ENCODE measurements at regions not wholly inside any gene's neighbourhood (a gene's known extent, or its start where the extent isn't known, plus 50 kb on each side); places are given as distances from the start of the nearest gene placed in this dataset.

- Histone ChIP-seq H3K4me1 (peaks cover 3 to 37% (median 29%) of the 10 kb centered on the region in 4 donors), H3K27ac (no peak overlapping the region), H3K4me3 (no peak overlapping the region), H3K36me3 (no peaks in the 10 kb centered on the region), H3K27me3 (no peaks in the 10 kb centered on the region), H3K9me3 (no peaks in the 10 kb centered on the region)
- intact Hi-C loops (cut with DNase I) = loop anchor here (5.0 kb wide), 2 partner anchors 381 to 1974 kb away; partner anchors contain the start of gene DCUN1D4
- no peak for DNase-seq
- TF ChIP-seq POLR2A (IDR thresholded peaks at IDR 0.05) (no peak), CTCF (IDR thresholded peaks at IDR 0.05) (no peak), EP300 (IDR thresholded peaks at IDR 0.05) (no peak), POLR2AphosphoS5 (IDR thresholded peaks at IDR 0.05) (no peak)
- 69 to 80% methylated on average over 10 of the region's 10 CpGs for WGBS, 2 donors
Measured at GRCh38 chr4:53816561-53816960, 225.3 kb upstream of the LNX1 start.

DNA sequence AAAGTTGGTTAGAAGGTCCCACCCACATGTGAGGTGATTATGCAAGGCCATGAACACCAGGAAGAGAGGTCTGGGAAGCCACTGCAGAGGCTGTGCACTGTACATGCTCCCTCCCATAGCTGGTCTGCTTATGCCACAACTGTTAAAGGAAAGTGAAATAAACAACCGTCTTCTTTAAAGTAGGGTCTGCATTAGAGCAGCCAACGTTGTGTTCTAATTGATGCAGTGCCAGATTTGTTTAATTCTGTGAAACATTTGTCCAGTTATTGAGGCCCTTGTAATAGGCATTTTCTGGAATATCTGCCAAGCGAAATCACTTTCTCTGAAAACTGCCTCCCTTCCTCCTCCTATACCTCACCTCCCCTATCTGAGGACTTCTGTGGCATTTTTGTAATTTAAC lies 224.0 kb upstream of the LNX1 start:
- TF ChIP-seq CTCF (IDR thresholded peaks at IDR 0.05) = no peak

GRCh38 chr4:53813998-53814397 lies 222.7 kb upstream of the LNX1 start:
- H3K9me3 ChIP-seq = no peaks in the 10 kb centered on the region

More for the DNA sequence above, 224.0 kb upstream of the LNX1 start:
- DNase-seq = no peak
- Histone ChIP-seq H3K27me3 (no peaks in the 10 kb centered on the region), H3K4me3 (no peak overlapping the region), H3K9me3 (no peaks in the 10 kb centered on the region), H3K36me3 (no peaks in the 10 kb centered on the region), H3K4me1 (peaks cover 3 to 27% (median 22%) of the 10 kb centered on the region in 4 donors), H3K27ac (no peak overlapping the region)
- WGBS, 2 donors = 81 to 86% methylated on average over 3 of the region's 3 CpGs
- intact Hi-C loops (cut with DNase I) = loop anchor here (5.0 kb wide), 2 partner anchors 382 to 1973 kb away; partner anchors contain the start of gene DCUN1D4

GRCh38 chr4:53810643-53811042 lies 219.4 kb upstream of the LNX1 start:
- no peak for TF ChIP-seq CTCF (IDR thresholded peaks at IDR 0.05)
- no peak for TF ChIP-seq POLR2AphosphoS5 (IDR thresholded peaks at IDR 0.05)
- TF ChIP-seq POLR2A (IDR thresholded peaks at IDR 0.05) = no peak
- TF ChIP-seq EP300 (IDR thresholded peaks at IDR 0.05) = no peak
- Histone ChIP-seq H3K4me1 (no peaks in the 10 kb centered on the region), H3K27ac (no peak overlapping the region), H3K27me3 (no peaks in the 10 kb centered on the region), H3K4me3 (no peak overlapping the region), H3K9me3 (no peaks in the 10 kb centered on the region), H3K36me3 (no peaks in the 10 kb centered on the region)
- intact Hi-C loops (cut with DNase I) = no loop called here
- WGBS, 2 donors = 97 to 98% methylated on average over 4 of the region's 4 CpGs
- DNase-seq = no peak

More at GRCh38 chr4:53813998-53814397, 222.7 kb upstream of the LNX1 start:
- WGBS, 2 donors = 91 to 92% methylated on average over 4 of the region's 4 CpGs
- H3K4me1 ChIP-seq = peaks cover 0 to 25% (median 21%) of the 10 kb centered on the region in 4 donors
- intact Hi-C loops (cut with DNase I) = no loop called here
- no peak for DNase-seq
- H3K27me3 ChIP-seq = no peaks in the 10 kb centered on the region
- H3K4me3 ChIP-seq = no peak overlapping the region
- no peak overlapping the region for H3K27ac ChIP-seq
- TF ChIP-seq CTCF (IDR thresholded peaks at IDR 0.05) (no peak), EP300 (IDR thresholded peaks at IDR 0.05) (no peak), POLR2A (IDR thresholded peaks at IDR 0.05) (no peak), POLR2AphosphoS5 (IDR thresholded peaks at IDR 0.05) (no peak)
- H3K36me3 ChIP-seq = no peaks in the 10 kb centered on the region

DNA sequence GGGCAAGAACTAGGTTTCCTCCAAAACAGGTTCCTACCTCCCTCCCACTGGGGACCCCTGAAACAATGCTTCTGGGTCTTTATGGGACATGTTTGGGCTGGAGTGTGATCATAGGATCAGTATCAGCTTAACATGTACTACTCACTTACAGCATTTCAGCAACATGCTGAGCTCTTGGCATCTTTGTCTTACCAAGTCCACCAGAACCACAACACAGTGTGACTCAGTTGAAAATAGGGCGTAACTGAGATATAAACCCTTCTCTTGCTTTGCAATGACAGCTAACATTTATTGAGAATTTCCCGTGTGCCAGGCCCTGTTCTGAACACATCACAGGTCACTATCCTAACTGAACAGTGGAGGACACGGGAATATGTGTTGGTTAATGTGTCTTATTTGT lies 218.5 kb upstream of the LNX1 start:
- Histone ChIP-seq H3K27me3 (no peaks in the 10 kb centered on the region), H3K36me3 (no peaks in the 10 kb centered on the region), H3K4me3 (no peak overlapping the region), H3K27ac (no peak overlapping the region), H3K9me3 (no peaks in the 10 kb centered on the region), H3K4me1 (no peaks in the 10 kb centered on the region)
- TF ChIP-seq POLR2A (IDR thresholded peaks at IDR 0.05) (no peak), POLR2AphosphoS5 (IDR thresholded peaks at IDR 0.05) (no peak), EP300 (IDR thresholded peaks at IDR 0.05) (no peak), CTCF (IDR thresholded peaks at IDR 0.05) (no peak)
- no peak for DNase-seq
- intact Hi-C loops (cut with DNase I) = no loop called here
- WGBS, 2 donors = 91% methylated on average over 3 of the region's 3 CpGs
